ENCODE measurements at regions not wholly inside any gene's neighbourhood (a gene's known extent, or its start where the extent isn't known, plus 50 kb on each side); places are given as distances from the start of the nearest gene placed in this dataset.

DNA sequence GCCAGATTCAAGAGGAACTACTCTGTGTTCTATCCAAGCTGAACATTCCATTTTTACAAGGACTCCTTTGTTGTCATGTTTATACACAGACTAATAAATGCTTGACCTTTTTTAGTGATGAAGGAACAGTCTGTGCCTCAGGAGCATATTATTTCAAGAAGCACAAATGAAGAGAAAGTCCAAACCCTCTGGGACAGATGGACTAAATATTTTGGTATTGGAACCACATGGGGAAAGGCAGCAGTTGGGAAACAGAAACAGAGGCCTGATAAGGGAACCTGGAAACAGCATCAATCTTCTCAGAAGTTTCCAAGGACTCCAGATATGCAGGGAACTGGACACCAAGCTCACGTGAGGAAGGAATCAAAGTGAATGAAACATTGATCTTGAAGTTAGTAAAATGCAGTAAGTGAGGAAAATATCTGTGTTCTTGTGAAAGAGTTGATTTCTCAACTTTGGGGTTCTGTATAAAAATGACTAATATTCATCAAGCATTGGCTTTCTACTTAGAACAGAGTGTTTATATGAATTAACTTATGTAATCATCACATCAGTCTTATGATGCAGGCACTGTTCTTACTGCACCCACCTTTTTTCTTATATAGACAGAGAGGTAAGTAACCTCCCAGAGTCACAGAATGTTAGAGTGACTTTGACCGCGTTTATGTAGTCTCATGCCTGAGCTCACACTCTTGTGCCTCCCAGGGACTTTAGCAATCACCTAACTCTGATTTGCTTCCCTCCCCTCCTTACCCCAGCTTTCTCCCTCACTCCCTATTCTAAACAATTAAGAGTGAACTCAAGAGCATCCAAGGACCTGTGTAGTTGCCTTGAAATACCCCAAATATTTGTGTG, 148.9 kb upstream of the JADE1 start:
- TF ChIP-seq, protein P1, sequence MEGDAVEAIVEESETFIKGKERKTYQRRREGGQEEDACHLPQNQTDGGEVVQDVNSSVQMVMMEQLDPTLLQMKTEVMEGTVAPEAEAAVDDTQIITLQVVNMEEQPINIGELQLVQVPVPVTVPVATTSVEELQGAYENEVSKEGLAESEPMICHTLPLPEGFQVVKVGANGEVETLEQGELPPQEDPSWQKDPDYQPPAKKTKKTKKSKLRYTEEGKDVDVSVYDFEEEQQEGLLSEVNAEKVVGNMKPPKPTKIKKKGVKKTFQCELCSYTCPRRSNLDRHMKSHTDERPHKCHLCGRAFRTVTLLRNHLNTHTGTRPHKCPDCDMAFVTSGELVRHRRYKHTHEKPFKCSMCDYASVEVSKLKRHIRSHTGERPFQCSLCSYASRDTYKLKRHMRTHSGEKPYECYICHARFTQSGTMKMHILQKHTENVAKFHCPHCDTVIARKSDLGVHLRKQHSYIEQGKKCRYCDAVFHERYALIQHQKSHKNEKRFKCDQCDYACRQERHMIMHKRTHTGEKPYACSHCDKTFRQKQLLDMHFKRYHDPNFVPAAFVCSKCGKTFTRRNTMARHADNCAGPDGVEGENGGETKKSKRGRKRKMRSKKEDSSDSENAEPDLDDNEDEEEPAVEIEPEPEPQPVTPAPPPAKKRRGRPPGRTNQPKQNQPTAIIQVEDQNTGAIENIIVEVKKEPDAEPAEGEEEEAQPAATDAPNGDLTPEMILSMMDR (IDR thresholded peaks at IDR 0.05), result no peak
- TF ChIP-seq POLR2A (IDR thresholded peaks at IDR 0.05), result no peak

Measured in suprapubic skin (tissue), 3 donors.